Natural killer cell (primary cell): ENCODE measurements at regions not wholly inside any gene's neighbourhood (a gene's known extent, or its start where the extent isn't known, plus 50 kb on each side); places are given as distances from the start of the nearest gene placed in this dataset.

ENCODE experiments used
- ATAC-seq, 3 donors: fragments of 150-1000 bp in 2 of 3; fragments of 200-7000 bp in 1 of 3; cut with Tn5 transposase; 1 replicate in 1 of 3; 2 replicates in 2 of 3; pipeline ENCODE4 v1.10.0; 2021; ENCODE audit warnings: mild to moderate bottlenecking in 2 of 3, moderate library complexity in 2 of 3
- DNase-seq, 2 donors: peaks; one replicate each; pipeline versions ENCODE4 v3.0.0 to v3.0.0-alpha.2; 2013 to 2021; ENCODE audit warnings: mixed read lengths in 1 of 2
- H3K27ac ChIP-seq: one replicate; pipeline ENCODE4 v1.5.1; 2013; ENCODE audit warnings: mild to moderate bottlenecking, low read length
- H3K27me3 ChIP-seq: one replicate; pipeline ENCODE4 v1.6.1; 2013; ENCODE audit warnings: low read length; ENCODE audit not compliant: control insufficient read depth, insufficient read depth
- H3K36me3 ChIP-seq: one replicate; pipeline ENCODE4 v1.6.1; 2013; ENCODE audit warnings: low read length; ENCODE audit not compliant: control insufficient read depth, insufficient read depth
- H3K4me1 ChIP-seq: one replicate; pipeline ENCODE4 v1.6.1; 2013; ENCODE audit warnings: low read length; ENCODE audit not compliant: control insufficient read depth, insufficient read depth
- H3K4me3 ChIP-seq: one replicate; pipeline ENCODE4 v1.5.1; 2013; ENCODE audit warnings: low read length
- H3K9me3 ChIP-seq: one replicate; pipeline ENCODE4 v1.6.1; 2013; ENCODE audit warnings: low read length; ENCODE audit not compliant: control insufficient read depth, insufficient read depth
- H3K27ac Mint-ChIP-seq, 2 donors: one replicate each; pipeline ENCODE4 v1.8.0; 2022; ENCODE audit warnings: mild to moderate bottlenecking in 2 of 2, mixed read lengths in 2 of 2, moderate library complexity in 1 of 2
- H3K27me3 Mint-ChIP-seq, 2 donors: one replicate each; pipeline ENCODE4 v1.8.0; 2022; ENCODE audit warnings: low read depth in 2 of 2, mixed read lengths in 2 of 2
- H3K36me3 Mint-ChIP-seq: one replicate; pipeline ENCODE4 v1.8.0; 2022; ENCODE audit warnings: mixed read lengths
- H3K4me1 Mint-ChIP-seq, 2 donors: one replicate each; pipeline ENCODE4 v1.8.0; 2022; ENCODE audit warnings: mixed read lengths in 2 of 2
- H3K4me3 Mint-ChIP-seq: one replicate; pipeline ENCODE4 v1.8.0; 2022; ENCODE audit warnings: mild to moderate bottlenecking, moderate library complexity, mixed read lengths
- H3K9me3 Mint-ChIP-seq, 2 donors: one replicate each; pipeline ENCODE4 v1.8.0; 2022; ENCODE audit warnings: mixed read lengths in 2 of 2
- CTCF ChIP-seq: fragments of 200-600 bp; IDR thresholded peaks from one replicate; pipeline ENCODE4 v1.8.0; 2022; ENCODE audit warnings: antibody characterized with exemption
- WGBS: methylation state at CpG from one replicate; pipeline ENCODE4 v1.1.7; 2013; ENCODE audit warnings: missing lambda C conversion rate; ENCODE audit not compliant: insufficient coverage; 5-methylcytosine and 5-hydroxymethylcytosine counted together
- intact Hi-C: fragments of 100-400 bp; cut with micrococcal nuclease; formaldehyde crosslinking; loops from one replicate; pipeline ENCODE4 v1.14.2; 2022

GRCh38 chr2:10982931-10983701 lies 71.4 kb downstream of the KCNF1 start:
- intact Hi-C loops: no loop called here
- Mint-ChIP-seq H3K4me3 (no peak overlapping the region), H3K9me3 (no peaks in the 10 kb centered on the region), H3K27me3 (peaks cover 6 to 9% of the 10 kb centered on the region in 2 donors), H3K4me1 (no peaks in the 10 kb centered on the region), H3K36me3 (no peaks in the 10 kb centered on the region), H3K27ac (no peak overlapping the region)
- Histone ChIP-seq H3K4me3 (no peak overlapping the region), H3K4me1 (no peaks in the 10 kb centered on the region), H3K36me3 (no peaks in the 10 kb centered on the region), H3K27me3 (no peaks in the 10 kb centered on the region), H3K27ac (no peak overlapping the region), H3K9me3 (no peaks in the 10 kb centered on the region)
- no peak for TF ChIP-seq CTCF
- ATAC-seq (no peak), DNase-seq (no peak)
- WGBS: 83% methylated on average over 25 of the region's 25 CpGs

GRCh38 chr2:10983711-10984110 lies 72.0 kb downstream of the KCNF1 start:
- Histone ChIP-seq H3K4me1 (no peaks in the 10 kb centered on the region), H3K36me3 (no peaks in the 10 kb centered on the region), H3K27me3 (no peaks in the 10 kb centered on the region), H3K9me3 (no peaks in the 10 kb centered on the region), H3K4me3 (no peak overlapping the region), H3K27ac (no peak overlapping the region)
- Mint-ChIP-seq H3K4me1 (no peaks in the 10 kb centered on the region), H3K27me3 (peaks cover 6 to 8% of the 10 kb centered on the region in 2 donors), H3K27ac (no peak overlapping the region), H3K9me3 (no peaks in the 10 kb centered on the region), H3K36me3 (no peaks in the 10 kb centered on the region), H3K4me3 (no peak overlapping the region)
- no peak for ATAC-seq
- intact Hi-C loops: no loop called here
- no peak for DNase-seq
- WGBS: 79% methylated on average over 12 of the region's 12 CpGs
- TF ChIP-seq CTCF: no peak

GRCh38 chr2:10984418-10985135 lies 72.8 kb downstream of the KCNF1 start:
- intact Hi-C loops: no loop called here
- Mint-ChIP-seq H3K4me3 (no peak overlapping the region), H3K36me3 (no peaks in the 10 kb centered on the region), H3K27me3 (peaks cover 0 to 6% of the 10 kb centered on the region in 2 donors), H3K27ac (no peak overlapping the region), H3K4me1 (no peaks in the 10 kb centered on the region), H3K9me3 (no peaks in the 10 kb centered on the region)
- H3K36me3 ChIP-seq: no peaks in the 10 kb centered on the region
- H3K4me3 ChIP-seq: no peak overlapping the region
- TF ChIP-seq CTCF: no peak
- no peaks in the 10 kb centered on the region for H3K4me1 ChIP-seq
- no peak for ATAC-seq
- no peak overlapping the region for H3K27ac ChIP-seq
- no peak for DNase-seq
- H3K27me3 ChIP-seq: no peaks in the 10 kb centered on the region
- H3K9me3 ChIP-seq: no peaks in the 10 kb centered on the region
- 81% methylated on average over 6 of the region's 6 CpGs for WGBS
